Astrocyte of the cerebellum (primary cell): ENCODE measurements at regions not wholly inside any gene's neighbourhood (a gene's known extent, or its start where the extent isn't known, plus 50 kb on each side); places are given as distances from the start of the nearest gene placed in this dataset.
"Not testable (repeated sequence)": the region's sequence is repeated elsewhere in the genome, so short reads cannot be mapped to it uniquely, and the experiment has no call there.

ENCODE experiments used
- DNase-seq: peaks from one replicate; pipeline ENCODE4 v3.0.0-alpha.2; 2011; ENCODE audit warnings: low read depth
- H3K4me3 ChIP-seq: 2 replicates; pipeline ENCODE4 v1.5.1; 2011; ENCODE audit warnings: mild to moderate bottlenecking, low read depth, low read length, moderate library complexity
- in situ Hi-C: cut with HindIII; loops from 2 replicates; pipeline ENCODE4 v1.10.0; 2017; ENCODE audit warnings: low sequenced_read_pairs
- TF ChIP-seq, protein P1 (sequence below): IDR thresholded peaks from 2 replicates; pipeline ENCODE4 v1.5.1; 2012; ENCODE audit warnings: low read length, low read depth, moderate library complexity, mild to moderate bottlenecking; ENCODE audit errors: missing control alignments

DNA sequence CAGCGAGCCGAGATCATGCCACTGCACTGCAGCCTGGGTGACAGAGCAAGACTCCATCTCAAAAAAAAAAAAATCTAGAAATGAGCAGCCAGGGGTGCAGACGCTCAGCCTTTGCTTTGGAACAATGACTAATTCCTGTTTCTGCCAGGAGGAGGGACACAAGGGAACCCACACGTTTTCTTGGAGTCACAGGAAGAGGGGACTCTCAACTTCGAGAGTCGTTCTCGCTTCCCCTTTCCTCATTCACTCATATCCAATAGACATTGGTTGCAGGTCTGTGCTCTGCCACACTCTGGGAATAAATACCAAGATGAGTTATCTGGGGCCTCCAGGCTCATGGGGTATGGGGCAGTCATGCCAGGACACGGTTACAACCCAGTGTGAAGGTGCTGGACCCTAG, 91.5 kb upstream of the RREB1 start:
- DNase-seq, result no peak
- TF ChIP-seq, protein P1, sequence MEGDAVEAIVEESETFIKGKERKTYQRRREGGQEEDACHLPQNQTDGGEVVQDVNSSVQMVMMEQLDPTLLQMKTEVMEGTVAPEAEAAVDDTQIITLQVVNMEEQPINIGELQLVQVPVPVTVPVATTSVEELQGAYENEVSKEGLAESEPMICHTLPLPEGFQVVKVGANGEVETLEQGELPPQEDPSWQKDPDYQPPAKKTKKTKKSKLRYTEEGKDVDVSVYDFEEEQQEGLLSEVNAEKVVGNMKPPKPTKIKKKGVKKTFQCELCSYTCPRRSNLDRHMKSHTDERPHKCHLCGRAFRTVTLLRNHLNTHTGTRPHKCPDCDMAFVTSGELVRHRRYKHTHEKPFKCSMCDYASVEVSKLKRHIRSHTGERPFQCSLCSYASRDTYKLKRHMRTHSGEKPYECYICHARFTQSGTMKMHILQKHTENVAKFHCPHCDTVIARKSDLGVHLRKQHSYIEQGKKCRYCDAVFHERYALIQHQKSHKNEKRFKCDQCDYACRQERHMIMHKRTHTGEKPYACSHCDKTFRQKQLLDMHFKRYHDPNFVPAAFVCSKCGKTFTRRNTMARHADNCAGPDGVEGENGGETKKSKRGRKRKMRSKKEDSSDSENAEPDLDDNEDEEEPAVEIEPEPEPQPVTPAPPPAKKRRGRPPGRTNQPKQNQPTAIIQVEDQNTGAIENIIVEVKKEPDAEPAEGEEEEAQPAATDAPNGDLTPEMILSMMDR, result no peak
- in situ Hi-C loops, result no loop called here
- no peak overlapping the region for H3K4me3 ChIP-seq

DNA sequence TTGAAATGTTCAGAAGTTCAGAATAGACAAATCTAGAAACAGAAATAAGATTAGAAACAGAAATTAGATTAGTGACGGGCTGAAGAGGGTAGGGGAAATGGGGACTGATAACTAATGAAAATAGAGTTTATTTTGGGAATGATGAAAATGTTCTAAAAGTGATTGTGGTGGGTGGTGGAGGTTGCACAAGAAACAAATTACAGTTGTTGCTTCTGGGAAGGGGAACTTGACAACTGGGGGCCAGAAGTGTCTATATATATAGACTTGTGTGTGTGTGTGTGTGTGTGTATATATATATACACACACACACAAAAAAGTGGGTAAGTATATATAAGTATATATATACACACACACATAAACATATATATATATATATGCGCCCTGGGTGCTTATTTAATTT, 86.5 kb upstream of the RREB1 start:
- no peak overlapping the region for H3K4me3 ChIP-seq
- in situ Hi-C loops, result no loop called here
- TF ChIP-seq, protein P1, result no peak
- no peak for DNase-seq

DNA sequence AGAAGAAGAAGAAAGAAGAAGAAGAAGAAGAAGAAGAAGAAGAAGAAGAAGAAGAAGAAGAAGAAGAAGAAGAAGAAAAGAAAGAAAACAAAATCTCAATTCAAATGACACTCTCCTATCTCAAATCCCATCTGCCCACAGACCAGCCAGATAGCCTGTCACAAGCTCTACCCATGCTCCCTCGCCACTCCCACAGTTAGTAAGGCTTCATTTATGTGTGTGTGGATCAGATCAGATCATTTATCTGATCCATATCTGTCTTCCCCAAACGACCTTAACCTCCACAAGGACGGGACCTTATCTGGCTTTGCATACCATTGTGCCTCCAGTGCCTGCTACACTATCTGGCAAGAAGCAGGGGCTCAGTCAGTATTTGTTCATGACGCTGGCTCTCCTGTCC, 81.9 kb upstream of the RREB1 start:
- no peak for DNase-seq
- TF ChIP-seq, protein P1, result no peak
- H3K4me3 ChIP-seq, result no peak overlapping the region
- in situ Hi-C loops, result no loop called here

DNA sequence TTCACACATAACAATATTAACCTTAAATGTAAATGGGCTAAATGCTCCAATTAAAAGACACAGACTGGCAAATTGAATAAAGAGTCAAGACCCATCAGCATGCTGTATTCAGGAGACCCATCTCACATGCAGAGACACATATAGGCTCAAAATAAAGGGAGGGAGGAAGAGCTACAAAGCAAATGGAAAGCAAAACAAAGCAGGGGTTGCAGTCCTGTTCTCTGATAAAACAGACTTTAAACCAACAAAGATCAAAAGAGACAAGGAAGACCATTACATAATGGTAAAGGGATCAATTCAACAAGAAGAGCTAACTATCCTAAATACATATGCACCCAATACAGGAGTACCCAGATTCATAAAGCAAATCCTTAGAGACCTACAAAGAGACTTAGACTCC, 78.8 kb upstream of the RREB1 start:
- DNase-seq, in situ Hi-C loops, H3K4me3 ChIP-seq: not testable (repeated sequence)

DNA sequence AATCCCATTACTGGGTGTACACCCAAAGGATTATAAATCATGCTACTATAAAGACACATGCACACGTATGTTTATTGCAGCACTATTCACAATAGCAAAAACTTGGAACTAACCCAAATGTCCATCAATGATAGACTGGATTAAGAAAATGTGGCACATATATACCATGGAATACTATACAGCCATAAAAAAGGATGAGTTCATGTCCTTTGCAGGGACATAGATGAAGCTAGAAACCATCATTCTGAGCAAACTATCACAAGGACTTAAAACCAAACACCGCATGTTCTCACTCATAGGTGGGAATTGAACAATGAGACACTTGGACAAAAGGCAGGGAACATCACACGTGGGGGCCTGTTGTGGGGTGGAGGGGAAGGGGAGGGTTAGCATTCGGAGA, 76.8 kb upstream of the RREB1 start:
- DNase-seq, in situ Hi-C loops, H3K4me3 ChIP-seq: not testable (repeated sequence)

DNA sequence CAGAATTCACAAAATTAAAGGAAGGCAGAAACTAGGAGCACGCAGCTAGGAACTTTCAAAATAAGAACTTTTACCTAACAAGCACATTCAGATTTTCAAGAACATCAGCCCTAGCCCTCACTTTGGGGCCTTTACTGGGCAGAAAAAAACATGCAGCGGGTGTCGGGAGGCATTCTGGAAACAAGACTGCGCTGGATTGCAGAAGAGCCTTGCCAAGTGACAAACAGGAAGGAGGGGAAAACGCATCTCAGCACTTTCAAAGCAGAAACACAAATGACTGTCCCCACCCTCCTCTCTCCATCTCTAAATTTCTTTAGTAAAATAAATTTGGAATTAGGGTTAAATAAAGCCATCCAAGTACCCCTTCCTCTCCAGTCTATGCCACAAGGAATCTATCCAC, 74.6 kb upstream of the RREB1 start:
- in situ Hi-C loops, result no loop called here
- no peak for DNase-seq
- no peak overlapping the region for H3K4me3 ChIP-seq
- TF ChIP-seq, protein P1, result no peak

DNA sequence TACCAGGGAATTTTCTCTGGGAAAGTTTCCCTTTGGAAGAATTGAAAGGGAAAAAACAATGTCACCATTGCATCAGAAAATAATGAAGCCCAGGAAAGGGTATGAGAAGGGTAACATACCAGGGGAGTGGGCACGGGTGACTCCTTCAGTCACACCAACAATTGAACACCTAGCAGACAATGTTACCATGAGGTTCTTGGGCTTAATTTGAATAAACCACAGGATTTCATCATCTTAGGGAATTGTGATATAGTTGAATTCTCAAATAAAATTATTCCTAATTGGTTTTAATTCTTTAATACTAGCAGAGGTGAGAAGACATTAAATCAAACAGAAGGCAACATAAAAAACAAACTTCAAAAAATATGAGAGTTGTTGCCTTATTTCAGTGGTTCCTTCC, 73.7 kb upstream of the RREB1 start:
- DNase-seq, result no peak
- in situ Hi-C loops, result no loop called here
- TF ChIP-seq, protein P1, result no peak
- no peak overlapping the region for H3K4me3 ChIP-seq

DNA sequence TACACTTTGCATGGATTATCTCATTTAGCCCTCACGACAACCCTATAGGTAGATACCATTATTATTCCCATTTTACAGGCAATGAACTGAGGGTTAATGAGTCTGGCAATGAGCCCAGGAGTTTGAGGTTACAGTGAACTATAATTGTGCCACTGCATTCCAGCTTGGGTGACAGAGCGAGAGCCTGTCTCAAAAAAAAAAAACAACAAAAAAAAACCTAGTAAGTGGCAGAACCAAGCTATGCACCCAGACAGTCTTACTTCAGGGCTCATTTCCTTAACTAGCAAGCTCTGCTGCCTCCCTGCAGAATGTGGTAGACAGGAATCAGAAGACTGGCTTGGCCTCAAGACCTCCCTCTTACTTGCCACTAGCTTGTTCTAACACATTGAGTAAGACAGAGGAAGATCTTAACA, 71.9 kb upstream of the RREB1 start:
- TF ChIP-seq, protein P1, result no peak
- in situ Hi-C loops, result no loop called here
- DNase-seq, result no peak
- H3K4me3 ChIP-seq, result no peak overlapping the region
